ENCODE measurements at regions not wholly inside any gene's neighbourhood (a gene's known extent, or its start where the extent isn't known, plus 50 kb on each side); places are given as distances from the start of the nearest gene placed in this dataset.

DNA sequence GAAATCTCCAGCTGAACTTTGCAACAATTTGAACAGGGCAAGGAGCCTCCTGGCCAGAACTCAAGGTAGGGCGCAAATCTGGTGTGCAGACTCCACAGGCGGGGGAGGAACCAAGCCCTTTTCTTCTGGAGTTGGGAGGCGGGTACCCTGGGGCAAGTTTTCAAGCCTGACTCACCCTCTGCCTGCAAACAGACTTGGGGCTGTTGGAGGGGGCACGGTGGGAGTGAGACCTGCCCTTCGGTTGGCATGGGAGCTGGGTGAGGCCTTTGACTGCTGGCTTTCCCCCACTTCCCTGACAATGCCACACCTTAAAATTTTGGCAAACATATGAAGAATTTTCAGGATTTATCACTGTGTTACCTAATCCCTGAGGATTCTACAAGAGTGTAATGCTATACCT lies 709.8 kb upstream of the DIAPH2 start:
- peaks cover 1% of the 10 kb centered on the region for H3K9me3 ChIP-seq (ENCODE audit: low read depth, low read length, poor library complexity, severe bottlenecking)
- no peaks in the 10 kb centered on the region for H3K27me3 ChIP-seq (replicated peaks; ENCODE audit: insufficient read depth, low read depth, low read length, poor library complexity)
- TF ChIP-seq, protein P1, sequence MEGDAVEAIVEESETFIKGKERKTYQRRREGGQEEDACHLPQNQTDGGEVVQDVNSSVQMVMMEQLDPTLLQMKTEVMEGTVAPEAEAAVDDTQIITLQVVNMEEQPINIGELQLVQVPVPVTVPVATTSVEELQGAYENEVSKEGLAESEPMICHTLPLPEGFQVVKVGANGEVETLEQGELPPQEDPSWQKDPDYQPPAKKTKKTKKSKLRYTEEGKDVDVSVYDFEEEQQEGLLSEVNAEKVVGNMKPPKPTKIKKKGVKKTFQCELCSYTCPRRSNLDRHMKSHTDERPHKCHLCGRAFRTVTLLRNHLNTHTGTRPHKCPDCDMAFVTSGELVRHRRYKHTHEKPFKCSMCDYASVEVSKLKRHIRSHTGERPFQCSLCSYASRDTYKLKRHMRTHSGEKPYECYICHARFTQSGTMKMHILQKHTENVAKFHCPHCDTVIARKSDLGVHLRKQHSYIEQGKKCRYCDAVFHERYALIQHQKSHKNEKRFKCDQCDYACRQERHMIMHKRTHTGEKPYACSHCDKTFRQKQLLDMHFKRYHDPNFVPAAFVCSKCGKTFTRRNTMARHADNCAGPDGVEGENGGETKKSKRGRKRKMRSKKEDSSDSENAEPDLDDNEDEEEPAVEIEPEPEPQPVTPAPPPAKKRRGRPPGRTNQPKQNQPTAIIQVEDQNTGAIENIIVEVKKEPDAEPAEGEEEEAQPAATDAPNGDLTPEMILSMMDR (conservative IDR thresholded peaks at IDR 0.05; ENCODE audit: low read depth, low read length): no peak
- TF ChIP-seq EZH2 (IDR thresholded peaks at IDR 0.05; ENCODE audit: borderline replicate concordance, low read depth, low read length, poor library complexity, severe bottlenecking): no peak
- CTCF ChIA-PET: no interaction called here
- H3K36me3 ChIP-seq (ENCODE audit: insufficient read depth, low read length, poor library complexity, severe bottlenecking): no peaks in the 10 kb centered on the region
- DNase-seq (ENCODE audit: low spot score): no peak
- H3K4me1 ChIP-seq (ENCODE audit: insufficient read depth, low read length, poor library complexity, severe bottlenecking): no peaks in the 10 kb centered on the region
- no TSS peak for BruUV-seq (replicated peaks)
- POLR2A ChIA-PET (ENCODE audit: low non-redundant PET): no interaction called here
- H3K27ac ChIP-seq (ENCODE audit: low read depth, low read length, poor library complexity, severe bottlenecking): no peak overlapping the region
- H3K4me3 ChIP-seq (ENCODE audit: low read depth, low read length, poor library complexity, severe bottlenecking): no peak overlapping the region
- intact Hi-C loops (cut with micrococcal nuclease; ENCODE audit: unreplicated experiment): no loop called here

DNA sequence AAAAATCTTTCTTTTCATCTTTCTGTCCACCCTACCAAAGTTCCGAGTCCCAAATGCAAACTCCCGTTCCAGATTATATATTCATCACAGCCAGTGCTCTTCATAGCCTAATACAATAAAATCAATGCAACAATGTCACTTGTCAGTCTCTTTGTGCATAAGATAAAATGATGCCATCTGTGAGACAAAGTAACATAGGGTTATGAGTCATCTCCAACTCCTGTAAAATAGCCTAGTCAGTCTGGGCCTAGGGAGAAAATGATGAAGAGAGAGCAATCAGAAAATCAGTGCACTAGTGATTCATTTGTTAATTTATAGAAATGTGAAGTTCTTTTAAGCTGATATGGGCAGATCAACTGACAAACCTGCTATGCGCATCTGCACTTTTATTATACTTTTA lies 689.1 kb upstream of the DIAPH2 start:
- Histone ChIP-seq H3K9me3 (ENCODE audit: low read depth, low read length, poor library complexity, severe bottlenecking) (no peaks in the 10 kb centered on the region), H3K4me3 (ENCODE audit: low read depth, low read length, poor library complexity, severe bottlenecking) (no peak overlapping the region), H3K27ac (ENCODE audit: low read depth, low read length, poor library complexity, severe bottlenecking) (no peak overlapping the region), H3K4me1 (ENCODE audit: insufficient read depth, low read length, poor library complexity, severe bottlenecking) (no peaks in the 10 kb centered on the region), H3K36me3 (ENCODE audit: insufficient read depth, low read length, poor library complexity, severe bottlenecking) (no peaks in the 10 kb centered on the region), H3K27me3 (replicated peaks; ENCODE audit: insufficient read depth, low read depth, low read length, poor library complexity) (no peaks in the 10 kb centered on the region)
- no TSS peak for BruUV-seq (replicated peaks)
- POLR2A ChIA-PET (ENCODE audit: low non-redundant PET): no interaction called here
- no peak for TF ChIP-seq EZH2 (IDR thresholded peaks at IDR 0.05; ENCODE audit: borderline replicate concordance, low read depth, low read length, poor library complexity, severe bottlenecking)
- TF ChIP-seq, protein P1 (conservative IDR thresholded peaks at IDR 0.05; ENCODE audit: low read depth, low read length): no peak
- CTCF ChIA-PET: no interaction called here
- peak; percentile 13 for DNase-seq (ENCODE audit: low spot score)
- intact Hi-C loops (cut with micrococcal nuclease; ENCODE audit: unreplicated experiment): no loop called here

DNA sequence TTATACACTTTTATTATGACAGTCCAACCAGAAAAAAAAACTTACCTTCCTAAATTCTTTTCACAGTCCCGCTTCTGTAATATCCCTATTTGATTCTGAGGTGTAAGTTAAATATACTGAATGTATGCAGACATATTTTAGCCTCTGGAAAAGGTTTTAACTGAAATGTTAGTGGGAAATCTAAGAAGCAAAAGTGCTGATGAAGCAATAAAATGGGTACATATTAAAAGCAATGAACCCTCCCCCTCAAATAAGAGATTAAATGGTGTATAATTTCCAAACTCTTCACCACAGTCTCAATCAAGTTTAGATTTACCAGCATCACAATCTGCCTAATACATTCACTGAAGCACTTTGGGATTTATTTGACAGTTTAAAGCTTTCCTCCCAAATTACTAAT lies 688.3 kb upstream of the DIAPH2 start:
- POLR2A ChIA-PET (ENCODE audit: low non-redundant PET): interaction anchor here (0.5 kb wide), 1 partner anchor 460 kb away, joined by 3 read pairs; no protein-coding TSS in a partner anchor
- no peak for DNase-seq (ENCODE audit: low spot score)
- CTCF ChIA-PET: no interaction called here
- intact Hi-C loops (cut with micrococcal nuclease; ENCODE audit: unreplicated experiment): no loop called here
- Histone ChIP-seq H3K27me3 (replicated peaks; ENCODE audit: insufficient read depth, low read depth, low read length, poor library complexity) (no peaks in the 10 kb centered on the region), H3K27ac (ENCODE audit: low read depth, low read length, poor library complexity, severe bottlenecking) (no peak overlapping the region), H3K4me1 (ENCODE audit: insufficient read depth, low read length, poor library complexity, severe bottlenecking) (no peaks in the 10 kb centered on the region), H3K4me3 (ENCODE audit: low read depth, low read length, poor library complexity, severe bottlenecking) (no peak overlapping the region), H3K9me3 (ENCODE audit: low read depth, low read length, poor library complexity, severe bottlenecking) (no peaks in the 10 kb centered on the region), H3K36me3 (ENCODE audit: insufficient read depth, low read length, poor library complexity, severe bottlenecking) (no peaks in the 10 kb centered on the region)
- no peak for TF ChIP-seq EZH2 (IDR thresholded peaks at IDR 0.05; ENCODE audit: borderline replicate concordance, low read depth, low read length, poor library complexity, severe bottlenecking)
- TF ChIP-seq, protein P1 (conservative IDR thresholded peaks at IDR 0.05; ENCODE audit: low read depth, low read length): no peak
- BruUV-seq (replicated peaks): no TSS peak

Measured in A673 (cell line).